ENCODE measurements at regions not wholly inside any gene's neighbourhood (a gene's known extent, or its start where the extent isn't known, plus 50 kb on each side); places are given as distances from the start of the nearest gene placed in this dataset.

DNA sequence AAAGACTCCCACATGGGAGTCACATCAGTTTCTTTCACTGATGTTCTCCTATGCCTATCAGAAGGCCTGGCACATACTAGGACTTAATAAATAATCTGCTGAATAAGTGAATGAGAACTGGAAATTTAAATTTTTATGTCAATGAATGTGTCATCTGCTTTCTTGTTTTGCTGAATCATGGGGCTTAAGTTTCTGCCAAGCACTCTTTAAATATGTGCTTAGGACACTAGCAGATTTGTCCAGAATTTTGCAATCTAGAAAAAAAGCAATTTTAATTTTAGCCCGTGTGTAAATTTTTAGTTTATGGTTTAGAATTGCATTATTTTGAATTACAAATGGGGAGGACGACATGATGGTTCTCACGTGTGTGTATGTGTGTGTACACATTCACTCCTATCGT is 803.1 kb downstream of the USP25 start:
- no peak overlapping the region for H3K4me2 ChIP-seq (ENCODE audit: low read length)
- H3K79me1 ChIP-seq (ENCODE audit: low read length) = no peaks in the 10 kb centered on the region
- H3K4ac ChIP-seq (ENCODE audit: low read depth, low read length) = no peak overlapping the region
- H3K4me3 ChIP-seq (ENCODE audit: low read depth, low read length) = no peak overlapping the region
- H3K79me2 ChIP-seq (ENCODE audit: control insufficient read depth, insufficient read depth, low read length, poor library complexity) = no peaks in the 10 kb centered on the region
- H4K12ac ChIP-seq (ENCODE audit: low read depth, low read length) = no peak overlapping the region
- no peak overlapping the region for H3K18ac ChIP-seq (ENCODE audit: low read length)
- no peak overlapping the region for H3K14ac ChIP-seq (ENCODE audit: low read length)
- no peak overlapping the region for H2BK120ac ChIP-seq (ENCODE audit: insufficient read depth, low read length, poor library complexity)
- no peak overlapping the region for H2BK12ac ChIP-seq (ENCODE audit: low read length)
- no peak overlapping the region for H3K9ac ChIP-seq (ENCODE audit: low read length)
- H4K91ac ChIP-seq (ENCODE audit: low read depth, low read length) = no peak overlapping the region
- no peaks in the 10 kb centered on the region for H3K9me3 ChIP-seq (ENCODE audit: insufficient read depth, low read depth, low read length)
- DNase-seq = no peak
- no peak overlapping the region for H3K27ac ChIP-seq (ENCODE audit: low read depth, low read length)
- no peaks in the 10 kb centered on the region for H3K36me3 ChIP-seq (ENCODE audit: control insufficient read depth in 1 of 2, insufficient read depth in 2 of 2, low read length in 2 of 2)
- no peak overlapping the region for H2AK5ac ChIP-seq (ENCODE audit: low read length)
- no peak overlapping the region for H4K8ac ChIP-seq (ENCODE audit: low read depth, low read length)
- H3K4me1 ChIP-seq (ENCODE audit: control insufficient read depth in 1 of 2, insufficient read depth in 2 of 2, low read length in 2 of 2) = peaks cover 2% of the 10 kb centered on the region in 2 experiments
- no CpG with 5 or more reads among the region's 4 CpGs for WGBS (ENCODE audit: extremely low coverage, insufficient coverage, insufficient read length)
- H2AFZ ChIP-seq (ENCODE audit: insufficient read depth, low read length, poor library complexity) = no peak overlapping the region
- no peak overlapping the region for H2BK5ac ChIP-seq (ENCODE audit: low read depth, low read length, poor library complexity)
- H3K23ac ChIP-seq (ENCODE audit: low read length) = no peak overlapping the region
- no peaks in the 10 kb centered on the region for H3K27me3 ChIP-seq (ENCODE audit: insufficient read depth, low read length)

GRCh38 chr21:16533692-16534407 is 804.1 kb downstream of the USP25 start:
- no CpG with 5 or more reads among the region's 9 CpGs for WGBS (ENCODE audit: extremely low coverage, insufficient coverage, insufficient read length)
- no peak overlapping the region for H3K4me2 ChIP-seq (ENCODE audit: low read length)
- no peaks in the 10 kb centered on the region for H3K79me1 ChIP-seq (ENCODE audit: low read length)
- no peaks in the 10 kb centered on the region for H3K27me3 ChIP-seq (ENCODE audit: insufficient read depth, low read length)
- no peaks in the 10 kb centered on the region for H3K36me3 ChIP-seq (ENCODE audit: control insufficient read depth in 1 of 2, insufficient read depth in 2 of 2, low read length in 2 of 2)
- no peak overlapping the region for H2BK12ac ChIP-seq (ENCODE audit: low read length)
- H3K9ac ChIP-seq (ENCODE audit: low read length) = no peak overlapping the region
- DNase-seq = no peak
- H4K91ac ChIP-seq (ENCODE audit: low read depth, low read length) = no peak overlapping the region
- H2BK120ac ChIP-seq (ENCODE audit: insufficient read depth, low read length, poor library complexity) = no peak overlapping the region
- H4K8ac ChIP-seq (ENCODE audit: low read depth, low read length) = no peak overlapping the region
- H3K18ac ChIP-seq (ENCODE audit: low read length) = no peak overlapping the region
- H3K14ac ChIP-seq (ENCODE audit: low read length) = no peak overlapping the region
- H3K23ac ChIP-seq (ENCODE audit: low read length) = no peak overlapping the region
- H3K4ac ChIP-seq (ENCODE audit: low read depth, low read length) = no peak overlapping the region
- no peak overlapping the region for H4K12ac ChIP-seq (ENCODE audit: low read depth, low read length)
- H2AFZ ChIP-seq (ENCODE audit: insufficient read depth, low read length, poor library complexity) = no peak overlapping the region
- no peak overlapping the region for H3K27ac ChIP-seq (ENCODE audit: low read depth, low read length)
- H3K79me2 ChIP-seq (ENCODE audit: control insufficient read depth, insufficient read depth, low read length, poor library complexity) = no peaks in the 10 kb centered on the region
- peaks cover 2% of the 10 kb centered on the region in 2 experiments for H3K4me1 ChIP-seq (ENCODE audit: control insufficient read depth in 1 of 2, insufficient read depth in 2 of 2, low read length in 2 of 2)
- no peak overlapping the region for H2BK5ac ChIP-seq (ENCODE audit: low read depth, low read length, poor library complexity)
- no peaks in the 10 kb centered on the region for H3K9me3 ChIP-seq (ENCODE audit: insufficient read depth, low read depth, low read length)
- H3K4me3 ChIP-seq (ENCODE audit: low read depth, low read length) = no peak overlapping the region
- no peak overlapping the region for H2AK5ac ChIP-seq (ENCODE audit: low read length)

DNA sequence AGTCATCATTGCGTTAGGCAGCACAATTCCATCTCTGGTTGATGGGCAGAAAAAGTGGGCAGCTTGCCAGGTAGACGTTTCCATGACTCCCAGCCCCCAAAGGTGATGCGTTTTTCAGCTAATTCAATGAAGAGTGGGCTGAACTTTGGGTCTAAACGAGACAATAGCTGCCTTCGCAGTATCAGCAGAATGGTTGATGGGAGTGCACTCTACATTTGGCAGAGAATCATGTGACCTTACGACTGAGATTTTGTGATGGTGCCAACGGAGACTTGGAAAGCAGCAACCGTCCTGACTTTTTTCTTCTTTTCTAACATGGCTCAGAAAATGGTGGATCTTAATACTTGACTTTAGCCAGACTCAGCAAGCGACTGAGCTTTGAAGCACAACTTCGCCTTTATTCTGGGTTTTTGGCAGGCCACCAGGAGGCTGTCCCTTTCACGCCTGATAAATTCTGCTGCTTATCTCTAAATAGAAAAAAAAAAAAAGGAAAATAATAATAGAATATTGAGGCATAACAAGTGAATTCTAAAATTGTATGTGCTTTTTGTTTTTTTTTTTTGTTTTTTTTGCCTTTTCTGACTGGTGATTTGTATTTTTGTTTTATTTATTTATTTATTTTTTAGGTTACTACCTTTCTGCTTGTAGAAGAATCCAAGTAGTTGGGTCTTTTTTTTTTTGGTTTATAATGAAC is 804.8 kb downstream of the USP25 start:
- Histone ChIP-seq H3K27ac (ENCODE audit: low read depth, low read length) (no peak overlapping the region), H4K12ac (ENCODE audit: low read depth, low read length) (no peak overlapping the region), H3K9ac (ENCODE audit: low read length) (no peak overlapping the region), H3K4ac (ENCODE audit: low read depth, low read length) (no peak overlapping the region), H2BK12ac (ENCODE audit: low read length) (no peak overlapping the region), H2AK5ac (ENCODE audit: low read length) (no peak overlapping the region), H3K79me1 (ENCODE audit: low read length) (no peaks in the 10 kb centered on the region), H3K36me3 (ENCODE audit: control insufficient read depth in 1 of 2, insufficient read depth in 2 of 2, low read length in 2 of 2) (no peaks in the 10 kb centered on the region), H3K79me2 (ENCODE audit: control insufficient read depth, insufficient read depth, low read length, poor library complexity) (no peaks in the 10 kb centered on the region), H3K27me3 (ENCODE audit: insufficient read depth, low read length) (no peaks in the 10 kb centered on the region), H3K14ac (ENCODE audit: low read length) (no peak overlapping the region), H4K91ac (ENCODE audit: low read depth, low read length) (no peak overlapping the region), H3K23ac (ENCODE audit: low read length) (no peak overlapping the region), H3K4me1 (ENCODE audit: control insufficient read depth in 1 of 2, insufficient read depth in 2 of 2, low read length in 2 of 2) (peaks cover 2% of the 10 kb centered on the region in 2 experiments), H3K4me2 (ENCODE audit: low read length) (no peak overlapping the region), H2BK120ac (ENCODE audit: insufficient read depth, low read length, poor library complexity) (no peak overlapping the region), H3K4me3 (ENCODE audit: low read depth, low read length) (no peak overlapping the region), H4K8ac (ENCODE audit: low read depth, low read length) (no peak overlapping the region), H3K9me3 (ENCODE audit: insufficient read depth, low read depth, low read length) (no peaks in the 10 kb centered on the region), H3K18ac (ENCODE audit: low read length) (no peak overlapping the region), H2BK5ac (ENCODE audit: low read depth, low read length, poor library complexity) (no peak overlapping the region), H2AFZ (ENCODE audit: insufficient read depth, low read length, poor library complexity) (no peak overlapping the region)
- WGBS (ENCODE audit: extremely low coverage, insufficient coverage, insufficient read length) = no CpG with 5 or more reads among the region's 11 CpGs
- no peak for DNase-seq

- Histone ChIP-seq H3K9ac (ENCODE audit: low read length) (no peak overlapping the region), H3K4me3 (ENCODE audit: low read depth, low read length) (no peak overlapping the region), H3K4me1 (ENCODE audit: control insufficient read depth in 1 of 2, insufficient read depth in 2 of 2, low read length in 2 of 2) (peaks cover 2% of the 10 kb centered on the region in 2 experiments), H3K9me3 (ENCODE audit: insufficient read depth, low read depth, low read length) (no peaks in the 10 kb centered on the region), H4K91ac (ENCODE audit: low read depth, low read length) (no peak overlapping the region), H3K14ac (ENCODE audit: low read length) (no peak overlapping the region), H3K36me3 (ENCODE audit: control insufficient read depth in 1 of 2, insufficient read depth in 2 of 2, low read length in 2 of 2) (no peaks in the 10 kb centered on the region), H3K27me3 (ENCODE audit: insufficient read depth, low read length) (no peaks in the 10 kb centered on the region), H2BK12ac (ENCODE audit: low read length) (no peak overlapping the region), H2AFZ (ENCODE audit: insufficient read depth, low read length, poor library complexity) (no peak overlapping the region), H4K8ac (ENCODE audit: low read depth, low read length) (peak overlapping the region; percentile 23), H3K79me2 (ENCODE audit: control insufficient read depth, insufficient read depth, low read length, poor library complexity) (no peaks in the 10 kb centered on the region), H3K4ac (ENCODE audit: low read depth, low read length) (no peak overlapping the region), H2BK5ac (ENCODE audit: low read depth, low read length, poor library complexity) (no peak overlapping the region), H3K23ac (ENCODE audit: low read length) (no peak overlapping the region), H4K12ac (ENCODE audit: low read depth, low read length) (no peak overlapping the region), H3K18ac (ENCODE audit: low read length) (no peak overlapping the region), H2AK5ac (ENCODE audit: low read length) (no peak overlapping the region), H3K79me1 (ENCODE audit: low read length) (no peaks in the 10 kb centered on the region), H3K27ac (ENCODE audit: low read depth, low read length) (no peak overlapping the region), H2BK120ac (ENCODE audit: insufficient read depth, low read length, poor library complexity) (no peak overlapping the region), H3K4me2 (ENCODE audit: low read length) (no peak overlapping the region)
- DNase-seq = no peak
- WGBS (ENCODE audit: extremely low coverage, insufficient coverage, insufficient read length) = no CpG with 5 or more reads among the region's 6 CpGs
These were observed 805.3 kb downstream of the USP25 start for GRCh38 chr21:16535102-16535422.
